HG02610 (cell line): ENCODE measurements at regions not wholly inside any gene's neighbourhood (a gene's known extent, or its start where the extent isn't known, plus 50 kb on each side); places are given as distances from the start of the nearest gene placed in this dataset.
A peak's percentile ranks its signal among the peaks of the same experiment; 100 is the strongest.

Experiments used
- ATAC-seq: cut with Tn5 transposase; IDR thresholded peaks from one replicate; pipeline ENCODE4 v1.9.1; 2021; ENCODE audit warnings: mild to moderate bottlenecking, moderate library complexity; ENCODE audit not compliant: unreplicated experiment

DNA sequence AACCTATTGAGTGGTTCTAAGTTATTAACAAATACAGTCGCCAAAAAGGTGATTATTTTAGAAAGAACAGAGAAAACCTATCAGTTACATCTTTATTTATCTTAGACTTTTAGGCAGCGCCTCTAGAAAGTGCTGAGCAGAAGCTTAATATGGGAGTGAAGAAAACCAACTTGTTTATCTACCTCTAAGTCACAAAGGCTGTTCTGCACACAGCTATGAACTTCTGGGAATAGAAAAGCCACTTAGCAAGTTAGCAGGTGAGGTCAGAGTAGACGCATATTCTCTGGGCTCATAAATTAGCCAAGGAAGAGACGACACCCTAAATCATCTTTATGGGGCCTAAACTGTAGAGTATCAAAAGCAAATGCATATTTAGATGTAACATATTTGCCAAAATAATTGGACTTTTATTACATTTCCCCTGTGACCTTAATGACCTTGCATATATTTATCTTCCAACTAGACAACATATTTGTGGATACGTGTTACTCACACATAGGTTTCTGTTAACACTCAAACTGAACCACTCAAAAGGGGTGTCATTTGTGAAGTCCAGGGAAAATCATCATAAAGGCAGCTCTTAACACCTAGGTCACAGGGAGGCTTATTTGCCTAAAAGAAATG is 267.1 kb downstream of the ADGB start:
- no peak for ATAC-seq

DNA sequence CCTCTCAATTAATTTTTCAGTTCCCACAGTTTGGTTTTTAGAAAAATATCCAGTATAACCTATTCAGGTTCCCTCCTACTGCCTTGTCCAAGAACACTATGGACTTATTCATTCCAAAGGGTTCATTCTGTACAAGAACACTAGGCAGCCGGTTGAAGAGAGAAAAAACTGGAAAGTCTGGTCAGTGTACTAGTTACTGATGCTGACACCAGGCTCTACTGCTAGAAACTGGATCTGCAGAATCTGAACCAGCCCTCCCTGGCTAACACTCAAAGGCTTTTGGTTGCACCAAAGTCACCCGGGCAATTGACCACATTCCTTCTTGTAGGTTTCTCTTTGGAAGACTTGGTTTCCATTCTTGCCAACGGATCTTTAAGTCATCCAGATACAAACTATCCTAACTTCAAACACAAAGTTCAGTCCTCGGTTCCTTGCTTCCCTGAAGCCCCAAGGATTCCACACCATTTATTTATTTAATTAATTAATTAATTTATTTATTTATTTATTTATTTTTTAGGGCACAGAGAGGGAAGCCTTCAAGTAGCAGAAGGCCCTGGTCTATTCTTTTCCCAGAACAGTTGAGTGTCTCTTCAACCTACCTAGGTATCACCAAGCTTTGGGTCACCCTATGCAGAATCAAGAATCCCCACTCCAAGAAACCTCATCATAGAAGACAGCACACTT is 268.1 kb downstream of the ADGB start:
- no peak for ATAC-seq

DNA sequence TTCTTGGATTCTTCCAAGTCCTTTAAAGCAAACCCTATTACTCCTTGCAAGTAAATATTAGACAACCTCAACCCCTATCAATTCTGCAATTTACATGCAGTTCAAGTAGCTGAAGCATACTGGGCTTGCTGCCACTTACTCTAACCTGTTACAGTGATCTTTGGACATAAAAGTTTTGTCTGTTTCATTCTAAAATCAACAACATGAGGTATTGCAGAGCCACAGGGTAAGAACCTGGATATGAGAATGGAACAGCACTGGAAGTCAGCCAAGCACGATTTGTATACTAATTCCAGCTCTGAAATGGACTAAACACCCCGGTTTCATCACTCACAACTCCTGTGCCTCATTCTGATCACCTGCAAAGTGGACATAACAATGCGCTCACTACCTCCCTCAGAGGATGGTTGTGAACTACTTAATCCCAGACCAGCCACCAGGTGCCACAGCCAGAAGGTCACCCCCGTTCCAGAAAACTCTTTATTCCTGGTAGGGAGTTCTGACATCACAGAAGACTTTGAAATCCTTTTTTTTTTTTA is 270.0 kb downstream of the ADGB start:
- ATAC-seq, result no peak

GRCh38 chr6:146870760-146871159 is 272.0 kb downstream of the ADGB start:
- peak; percentile 81 for ATAC-seq

DNA sequence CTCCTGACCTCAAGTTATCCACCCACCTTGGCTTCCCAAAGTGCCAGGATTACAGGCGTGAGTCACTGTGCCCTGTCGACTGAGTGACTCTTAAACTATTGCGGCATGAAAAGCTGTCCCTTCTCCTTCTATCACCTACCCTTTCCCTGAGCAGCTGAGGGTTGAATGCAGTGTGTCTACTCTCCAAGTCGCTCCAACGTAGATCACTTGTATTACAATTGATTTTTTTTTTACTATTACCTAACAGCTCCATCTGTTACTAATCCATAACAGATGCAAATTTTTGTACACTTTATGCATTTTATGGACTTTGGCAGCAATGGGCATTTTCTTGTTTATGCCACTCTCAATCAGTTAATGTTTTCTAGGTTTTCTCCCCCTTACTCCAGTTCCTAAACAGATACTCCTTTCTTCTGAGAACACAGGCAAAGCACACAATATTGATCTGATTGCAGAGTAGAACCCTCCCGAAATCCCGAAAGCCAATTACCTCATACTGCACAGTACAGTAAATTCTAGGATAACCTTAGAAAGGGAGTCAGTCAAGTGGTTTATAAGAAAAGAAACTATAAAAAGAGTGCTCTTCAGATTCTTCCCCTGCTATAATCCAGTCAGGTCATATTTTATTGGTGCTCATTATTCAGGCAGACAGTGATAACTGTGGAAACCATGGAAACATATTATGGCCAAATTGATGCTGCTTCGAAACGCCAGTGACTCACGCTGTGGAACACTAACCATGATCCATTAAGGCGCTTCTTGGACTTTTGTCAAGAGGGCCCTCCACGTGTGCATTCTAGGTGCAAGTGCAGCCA is 273.0 kb downstream of the ADGB start:
- ATAC-seq, result no peak

DNA sequence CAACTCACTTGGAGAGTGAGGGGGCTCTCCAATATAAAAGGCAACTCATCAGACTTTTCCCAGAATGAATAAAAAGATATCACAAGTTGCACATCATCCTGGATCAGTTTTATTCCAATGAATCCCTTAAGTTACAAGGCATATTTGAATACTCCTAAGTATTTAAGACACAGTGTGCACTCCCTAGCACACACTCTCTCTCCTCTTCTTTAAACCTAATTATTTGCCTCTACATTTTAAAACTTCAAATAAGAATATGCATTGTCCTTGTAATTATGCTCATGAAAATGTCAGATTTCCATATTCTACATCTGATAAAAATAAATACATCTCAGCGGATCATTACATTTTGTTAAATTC is 273.6 kb downstream of the ADGB start:
- no peak for ATAC-seq

DNA sequence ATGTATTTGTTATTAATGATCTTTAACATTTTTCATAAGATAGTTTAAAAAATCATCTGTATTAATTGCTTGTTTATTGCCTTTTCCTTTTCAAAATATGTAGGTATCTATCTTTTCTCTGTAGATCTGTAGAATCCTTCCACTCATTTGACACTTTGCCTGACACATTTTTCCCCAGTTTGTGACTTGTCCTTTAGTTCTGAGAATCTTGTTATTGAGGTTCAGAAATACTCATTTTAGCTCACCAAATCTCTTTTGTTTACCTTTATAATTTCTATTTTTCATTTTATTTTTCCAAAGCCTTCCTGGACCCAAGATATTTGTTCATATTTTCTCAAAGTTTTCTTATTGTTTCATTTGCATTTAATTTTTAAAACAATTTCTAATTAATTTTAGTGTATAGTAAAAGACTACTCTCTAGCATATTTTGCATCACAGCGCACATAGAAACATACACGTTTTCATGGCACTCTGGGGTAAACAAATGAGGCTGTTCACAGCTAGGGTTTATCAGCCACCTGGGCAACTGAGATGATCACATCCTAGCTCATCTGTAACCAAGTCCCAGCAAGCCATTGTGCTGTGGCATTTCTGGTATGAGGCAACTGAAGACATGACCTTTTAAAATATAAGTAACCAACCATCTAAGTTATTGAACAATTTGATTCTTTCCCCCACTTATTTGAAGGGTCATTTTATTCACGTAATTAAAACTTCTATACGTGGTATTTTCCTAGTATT is 275.7 kb downstream of the ADGB start:
- no peak for ATAC-seq

DNA sequence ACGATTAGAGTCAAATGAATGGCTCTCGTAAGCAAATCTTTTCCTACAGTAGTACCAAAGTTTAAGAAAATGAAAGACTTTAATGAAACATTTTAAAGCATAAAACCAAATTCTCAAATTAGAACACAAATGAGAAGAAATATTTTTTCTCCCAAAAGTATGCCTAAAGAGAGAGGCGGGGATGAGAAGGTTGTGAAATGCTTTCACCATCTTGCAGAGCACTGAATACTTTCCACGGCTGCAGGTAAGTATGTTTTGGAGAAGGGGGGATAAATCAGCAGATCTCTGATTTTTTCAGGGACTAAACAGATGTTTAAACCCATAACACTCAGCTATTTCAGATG is 277.1 kb downstream of the ADGB start:
- ATAC-seq, result no peak

- no peak for ATAC-seq
Observed at GRCh38 chr6:146876271-146877151, 277.7 kb downstream of the ADGB start.

GRCh38 chr6:146878168-146878951 is 279.6 kb downstream of the ADGB start:
- no peak for ATAC-seq

GRCh38 chr6:146878952-146879340 is 280.2 kb downstream of the ADGB start:
- ATAC-seq, result no peak

DNA sequence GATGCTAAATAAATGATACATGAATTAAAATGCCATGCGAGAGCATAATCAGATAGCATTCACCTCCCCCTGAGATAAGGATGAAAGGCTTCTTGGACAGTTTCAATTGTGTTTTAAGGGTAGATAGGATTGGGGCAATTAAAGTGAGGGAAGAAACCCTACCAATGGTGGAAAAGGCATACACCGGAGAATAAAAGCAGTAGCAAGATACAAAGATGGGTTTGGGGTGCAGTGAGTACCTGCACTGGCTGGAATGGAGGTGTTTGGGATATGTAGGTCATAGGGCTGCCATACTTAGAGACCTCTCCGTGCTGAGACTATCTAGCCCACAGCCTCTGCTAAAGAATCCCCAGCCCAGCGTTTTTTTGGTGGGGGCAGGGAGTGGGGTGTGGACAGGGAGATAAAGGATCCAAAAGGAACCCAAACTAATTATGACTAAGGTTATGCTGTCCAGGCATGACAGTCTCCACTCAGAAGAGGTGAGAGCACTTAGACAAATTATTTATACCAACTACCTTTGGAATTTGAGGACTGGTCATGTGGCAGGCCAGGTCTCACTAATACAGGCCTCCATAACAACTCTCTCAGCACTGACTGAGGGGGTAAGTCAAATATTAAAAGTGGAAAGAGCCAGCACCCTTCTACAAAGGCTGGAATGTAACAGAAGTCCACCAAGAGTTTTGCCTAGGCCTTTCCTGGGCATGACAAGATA is 280.8 kb downstream of the ADGB start:
- ATAC-seq, result no peak

- no peak for ATAC-seq
Observed at GRCh38 chr6:146881228-146882181, 282.7 kb downstream of the ADGB start.

DNA sequence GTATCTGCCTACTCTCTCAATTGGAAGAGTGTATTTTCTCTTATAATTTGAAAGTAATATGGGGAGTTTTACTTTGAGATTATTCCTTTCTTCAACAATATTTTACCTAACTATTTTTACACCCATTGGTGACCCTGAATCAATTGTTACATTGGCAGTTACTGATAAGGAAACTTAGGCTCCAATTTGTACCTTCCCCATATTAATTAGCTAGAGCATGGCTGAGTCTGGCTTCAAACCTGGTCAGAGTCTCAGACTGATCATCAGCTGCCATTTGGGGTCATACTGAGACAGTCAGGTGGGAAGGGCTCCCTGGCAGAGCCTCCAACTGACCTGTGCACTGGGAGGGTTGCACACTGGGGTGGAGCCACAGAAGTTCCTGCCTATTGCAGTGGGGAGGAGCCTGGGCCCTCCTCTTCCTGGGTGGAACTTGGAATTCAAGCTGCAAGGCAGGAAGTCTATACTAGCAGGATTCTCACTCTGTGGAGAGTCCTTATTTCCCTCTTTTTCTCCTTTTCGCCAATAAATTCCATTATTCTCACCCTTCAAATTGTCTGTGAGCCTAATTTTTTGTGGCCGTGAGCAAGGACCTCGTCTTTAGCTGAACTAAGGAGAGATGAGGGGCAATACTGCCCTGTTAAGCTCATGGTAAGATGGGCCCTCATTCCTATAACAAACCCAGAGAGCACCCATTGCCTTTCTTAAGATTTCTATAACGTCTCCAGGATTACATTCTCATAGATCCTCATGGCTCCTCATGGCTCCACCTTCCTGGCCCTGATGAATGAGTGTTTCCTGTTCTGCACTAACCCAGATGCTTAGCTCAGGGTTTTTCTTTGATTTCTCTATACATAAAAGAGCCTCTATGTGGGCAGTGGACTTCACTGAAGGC is 285.1 kb downstream of the ADGB start:
- ATAC-seq, result no peak

DNA sequence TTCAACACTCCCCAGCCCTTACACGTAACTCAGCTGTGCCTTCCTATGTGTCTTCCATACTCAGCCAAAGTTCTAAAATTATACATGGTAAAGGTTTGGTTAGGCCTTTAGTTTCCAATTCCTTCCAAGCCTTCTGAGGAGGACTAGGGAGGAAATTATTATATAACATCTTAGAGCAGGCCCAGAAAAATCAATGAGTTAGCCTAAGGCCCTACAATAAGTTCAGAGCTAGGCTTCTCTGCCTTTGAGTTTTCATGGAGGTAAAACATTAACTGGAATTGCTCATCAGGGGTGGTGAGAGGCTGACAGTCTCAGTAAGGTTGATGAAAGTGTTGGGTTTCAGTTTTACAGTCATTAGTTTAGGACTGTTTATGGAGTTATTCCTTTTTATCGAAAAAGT is 286.0 kb downstream of the ADGB start:
- no peak for ATAC-seq

GRCh38 chr6:146885708-146886457 is 287.1 kb downstream of the ADGB start:
- no peak for ATAC-seq
